GM19238 (cell line): ENCODE measurements at regions not wholly inside any gene's neighbourhood (a gene's known extent, or its start where the extent isn't known, plus 50 kb on each side); places are given as distances from the start of the nearest gene placed in this dataset.
"Not testable (repeated sequence)": the region's sequence is repeated elsewhere in the genome, so short reads cannot be mapped to it uniquely, and the experiment has no call there.

ENCODE experiments used
- DNase-seq: peaks from one replicate; pipeline ENCODE4 v3.0.0; 2011; ENCODE audit warnings: low spot score; ENCODE audit not compliant: insufficient read length

GRCh38 chr13:65414187-65414586 lies 1815.9 kb downstream of the PCDH9 start:
- DNase-seq = no peak

- no peak for DNase-seq
Observed at GRCh38 chr13:65411521-65411920, 1818.6 kb downstream of the PCDH9 start.

- no peak for DNase-seq
Observed at GRCh38 chr13:65410791-65411190, 1819.3 kb downstream of the PCDH9 start.

- no peak for DNase-seq
Observed at GRCh38 chr13:65401315-65401714, 1828.8 kb downstream of the PCDH9 start.

- no peak for DNase-seq
Observed at GRCh38 chr13:65400702-65401101, 1829.4 kb downstream of the PCDH9 start.

GRCh38 chr13:65387743-65388347 lies 1842.3 kb downstream of the PCDH9 start:
- DNase-seq = no peak

GRCh38 chr13:65378943-65379519 lies 1851.1 kb downstream of the PCDH9 start:
- DNase-seq = no peak

- DNase-seq = no peak
Observed at GRCh38 chr13:65378484-65378883, 1851.7 kb downstream of the PCDH9 start.

GRCh38 chr13:65368832-65369231 lies 1861.3 kb downstream of the PCDH9 start:
- no peak for DNase-seq

GRCh38 chr13:65353951-65354350 lies 1876.2 kb downstream of the PCDH9 start:
- no peak for DNase-seq

GRCh38 chr13:65353150-65353549 lies 1877.0 kb downstream of the PCDH9 start:
- DNase-seq = not testable (repeated sequence)

- no peak for DNase-seq
Observed at GRCh38 chr13:65347420-65348030, 1882.6 kb downstream of the PCDH9 start.

GRCh38 chr13:65343898-65344663 lies 1886.1 kb downstream of the PCDH9 start:
- no peak for DNase-seq

- no peak for DNase-seq
Observed at GRCh38 chr13:65342541-65343337, 1887.4 kb downstream of the PCDH9 start.

GRCh38 chr13:65339241-65339640 lies 1890.9 kb downstream of the PCDH9 start:
- no peak for DNase-seq

GRCh38 chr13:65336916-65337315 lies 1893.2 kb downstream of the PCDH9 start:
- DNase-seq = no peak

GRCh38 chr13:65336087-65336749 lies 1893.9 kb downstream of the PCDH9 start:
- DNase-seq = no peak

- no peak for DNase-seq
Observed at GRCh38 chr13:65330691-65331090, 1899.4 kb downstream of the PCDH9 start.

GRCh38 chr13:65330287-65330686 lies 1899.8 kb downstream of the PCDH9 start:
- no peak for DNase-seq

- DNase-seq = not testable (repeated sequence)
Observed at GRCh38 chr13:65323192-65323591, 1906.9 kb downstream of the PCDH9 start.

GRCh38 chr13:65321423-65321822 lies 1908.7 kb downstream of the PCDH9 start:
- not testable (repeated sequence) for DNase-seq
